Muscle of leg (tissue), 3 donors: ENCODE measurements at regions not wholly inside any gene's neighbourhood (a gene's known extent, or its start where the extent isn't known, plus 50 kb on each side); places are given as distances from the start of the nearest gene placed in this dataset.

Experiments used
- DNase-seq: peaks from one replicate; pipeline ENCODE4 v3.0.0; 2013
- H3K27ac ChIP-seq: one replicate; pipeline ENCODE4 v1.5.1; 2013; ENCODE audit warnings: mild to moderate bottlenecking, low read length, control low read depth
- H3K27me3 ChIP-seq: one replicate; pipeline ENCODE4 v1.6.1; 2013; ENCODE audit warnings: low read length; ENCODE audit not compliant: control insufficient read depth, insufficient read depth
- H3K36me3 ChIP-seq: one replicate; pipeline ENCODE4 v1.6.1; 2013; ENCODE audit warnings: low read length; ENCODE audit not compliant: control insufficient read depth, insufficient read depth
- H3K4me1 ChIP-seq: one replicate; pipeline ENCODE4 v1.6.1; 2013; ENCODE audit warnings: low read length; ENCODE audit not compliant: control insufficient read depth, insufficient read depth
- H3K4me3 ChIP-seq: one replicate; pipeline ENCODE4 v1.5.1; 2013; ENCODE audit warnings: low read length, control low read depth
- H3K9me3 ChIP-seq: replicated peaks from 2 replicates; pipeline ENCODE4 v1.6.1; 2013; ENCODE audit warnings: low read depth, low read length; ENCODE audit not compliant: control insufficient read depth
- WGBS: methylation state at CpG from one replicate; pipeline ENCODE4 v1.1.5; 2013; ENCODE audit warnings: missing lambda C conversion rate; ENCODE audit not compliant: insufficient coverage; 5-methylcytosine and 5-hydroxymethylcytosine counted together

DNA sequence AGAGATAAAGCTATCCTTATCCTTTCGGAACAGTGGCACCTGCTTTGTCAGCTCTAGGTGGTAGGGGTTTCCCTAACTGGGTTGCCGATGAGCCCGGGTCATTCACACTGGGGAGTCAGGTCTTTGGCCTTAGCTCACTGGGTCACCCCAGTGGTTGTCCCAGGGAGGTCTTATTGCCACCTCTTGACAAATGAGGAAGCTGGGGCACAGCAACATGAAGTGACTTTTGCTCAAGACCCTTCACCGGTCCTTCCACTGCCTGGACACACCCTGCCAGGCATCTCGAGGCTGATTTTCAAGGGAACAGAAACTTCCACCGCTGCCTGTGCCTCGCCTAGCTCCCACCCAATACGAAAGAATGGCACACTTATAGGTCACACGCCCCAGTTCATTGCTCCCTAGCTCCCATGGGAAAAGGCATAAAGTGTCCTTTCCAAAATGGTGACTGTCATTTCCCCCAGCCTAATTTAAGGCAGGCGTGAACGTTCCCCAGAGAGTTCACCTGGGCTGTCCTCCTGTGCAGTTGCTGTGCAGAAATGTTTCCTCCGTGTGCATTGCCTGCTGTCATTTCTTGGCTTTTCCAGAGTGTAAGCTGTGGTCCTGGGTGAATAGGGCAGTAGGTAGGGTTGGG lies 156.1 kb upstream of the CCND2 start:
- DNase-seq, result no peak
- WGBS, result 67% methylated on average over 12 of the region's 12 CpGs
- Histone ChIP-seq H3K4me1 (peaks cover 73% of the 10 kb centered on the region), H3K27me3 (no peaks in the 10 kb centered on the region), H3K36me3 (no peaks in the 10 kb centered on the region), H3K9me3 (no peaks in the 10 kb centered on the region), H3K27ac (peak overlapping the region; percentile 80), H3K4me3 (no peak overlapping the region)

DNA sequence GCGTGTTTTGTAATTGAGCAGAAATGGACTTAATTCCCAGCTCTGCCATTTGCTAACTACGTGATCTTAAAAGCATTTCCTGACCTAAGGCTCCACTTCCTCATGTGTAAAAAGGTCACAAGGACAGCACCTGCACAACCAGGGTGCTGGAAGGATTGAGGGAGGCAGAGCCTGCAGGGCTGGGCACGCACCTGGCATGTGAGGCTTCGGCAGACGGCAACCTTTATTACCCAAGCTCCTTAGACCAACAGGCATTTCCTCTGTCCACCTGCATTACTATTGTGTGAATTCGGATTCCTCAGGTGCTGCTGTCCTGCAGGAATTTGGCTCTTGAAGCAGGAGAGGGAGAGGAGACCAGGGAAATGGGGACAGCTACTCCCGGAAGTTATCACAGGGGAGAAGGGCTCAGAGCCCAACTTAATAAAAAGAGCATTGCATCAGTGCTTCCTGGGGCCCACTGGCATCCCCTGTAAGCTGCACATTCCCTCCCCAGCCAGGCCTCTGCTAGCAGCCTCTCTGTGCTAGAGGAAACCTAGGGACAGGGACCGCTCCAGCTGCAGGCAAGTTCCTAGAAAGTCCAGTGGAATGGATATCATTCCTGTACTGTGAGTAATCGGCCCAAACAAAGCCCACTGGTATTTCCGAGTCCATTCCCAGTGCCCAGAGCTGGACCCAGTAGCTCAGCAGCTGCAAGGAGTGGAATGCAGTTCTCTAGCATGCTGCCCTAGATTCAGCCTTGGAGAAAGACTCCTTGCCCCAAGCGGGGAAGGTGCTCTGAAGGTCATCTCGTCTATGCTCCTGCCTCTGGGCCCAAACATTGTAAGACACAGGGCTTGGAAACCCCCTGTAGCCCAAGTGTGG lies 157.1 kb upstream of the CCND2 start:
- no peak overlapping the region for H3K4me3 ChIP-seq
- peak; percentile 90 for DNase-seq
- H3K4me1 ChIP-seq, result peaks cover 77% of the 10 kb centered on the region
- 33% methylated on average over 7 of the region's 12 CpGs for WGBS
- no peaks in the 10 kb centered on the region for H3K27me3 ChIP-seq
- H3K27ac ChIP-seq, result peak overlapping the region; percentile 80
- H3K9me3 ChIP-seq, result no peaks in the 10 kb centered on the region
- H3K36me3 ChIP-seq, result no peaks in the 10 kb centered on the region

DNA sequence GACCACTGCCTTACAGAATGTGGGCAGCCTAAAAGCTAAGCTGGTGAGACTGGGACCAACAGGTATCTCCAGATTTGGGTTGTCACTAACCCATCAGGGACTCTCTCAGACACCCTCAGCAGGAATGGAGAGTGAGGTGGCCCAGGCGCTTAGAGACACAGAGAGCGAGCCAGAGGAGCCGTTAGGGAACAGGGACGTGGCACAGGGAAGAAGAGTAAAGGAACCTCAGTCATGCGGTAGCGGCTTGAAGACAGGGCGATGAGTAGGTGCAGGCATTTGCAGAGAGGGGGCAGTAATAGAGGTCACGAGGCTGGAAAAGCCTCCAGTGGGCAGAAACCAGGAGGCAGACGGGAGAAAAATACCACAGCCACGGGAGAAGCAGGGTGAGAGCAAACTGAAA lies 158.0 kb upstream of the CCND2 start:
- WGBS, result 55% methylated on average over 10 of the region's 10 CpGs

DNA sequence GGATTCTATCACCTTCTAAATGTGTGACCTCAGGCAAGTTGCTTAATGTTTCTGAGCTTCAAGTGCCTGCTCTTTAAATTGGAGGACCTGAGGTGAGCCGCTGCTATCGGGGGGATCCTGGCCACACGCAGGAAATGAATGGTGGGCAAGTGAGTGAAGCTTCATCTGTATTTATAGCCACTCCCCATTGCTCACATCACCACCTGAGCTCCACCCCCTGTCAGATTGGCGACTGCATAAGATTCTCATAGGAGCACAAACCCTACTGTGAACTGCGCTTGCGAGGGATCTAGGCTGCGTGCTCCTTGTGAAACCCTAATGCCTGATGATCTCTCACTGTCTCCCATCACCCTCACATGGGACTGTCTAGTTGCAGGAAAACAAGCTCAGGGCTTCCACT lies 158.6 kb upstream of the CCND2 start:
- H3K27me3 ChIP-seq, result peaks cover 3% of the 10 kb centered on the region
- no peaks in the 10 kb centered on the region for H3K9me3 ChIP-seq
- WGBS, result 76% methylated on average over 3 of the region's 7 CpGs
- H3K4me1 ChIP-seq, result peaks cover 77% of the 10 kb centered on the region
- DNase-seq, result no peak
- no peak overlapping the region for H3K4me3 ChIP-seq
- no peaks in the 10 kb centered on the region for H3K36me3 ChIP-seq
- peak overlapping the region; percentile 30 for H3K27ac ChIP-seq

More for the DNA sequence above, 158.0 kb upstream of the CCND2 start:
- Histone ChIP-seq H3K9me3 (no peaks in the 10 kb centered on the region), H3K27ac (peak overlapping the region; percentile 73), H3K36me3 (no peaks in the 10 kb centered on the region), H3K4me1 (peaks cover 81% of the 10 kb centered on the region), H3K27me3 (peaks cover 3% of the 10 kb centered on the region), H3K4me3 (no peak overlapping the region)
- no peak for DNase-seq

DNA sequence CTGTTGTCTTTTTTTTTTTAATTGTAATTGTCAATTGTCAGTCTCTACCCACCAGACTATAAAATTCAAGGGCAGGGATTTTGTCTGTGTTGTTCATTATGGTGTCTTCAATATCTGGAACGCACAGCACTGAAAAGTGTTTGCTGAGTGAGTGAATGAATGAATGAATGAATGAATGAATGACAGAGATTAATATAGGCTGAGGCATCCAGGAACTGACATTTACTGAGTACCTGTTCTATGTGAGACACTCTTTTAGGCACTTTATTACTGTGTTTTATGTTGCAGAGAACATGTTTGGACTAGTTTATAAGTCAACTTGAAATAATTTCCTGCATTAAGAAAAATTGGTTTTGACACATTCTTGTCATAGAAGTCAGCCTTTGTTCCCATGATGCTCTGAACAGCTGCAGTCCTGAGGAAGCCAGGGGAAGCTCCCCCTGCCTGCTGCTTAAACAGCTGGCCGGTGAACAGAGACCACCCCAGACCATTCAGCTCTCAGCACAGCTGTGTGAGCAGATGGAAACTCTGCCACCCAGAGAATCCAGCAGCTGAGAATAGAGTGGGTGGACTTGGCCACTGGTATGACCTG lies 160.7 kb upstream of the CCND2 start:
- H3K27ac ChIP-seq, result peak overlapping the region; percentile 67
- peak; percentile 92 for DNase-seq
- no peaks in the 10 kb centered on the region for H3K36me3 ChIP-seq
- no peak overlapping the region for H3K4me3 ChIP-seq
- WGBS, result 35% methylated on average over 2 of the region's 2 CpGs
- H3K9me3 ChIP-seq, result no peaks in the 10 kb centered on the region
- peaks cover 3% of the 10 kb centered on the region for H3K27me3 ChIP-seq
- peaks cover 57% of the 10 kb centered on the region for H3K4me1 ChIP-seq

- 40% methylated on average over 1 of the region's 7 CpGs for WGBS
- Histone ChIP-seq H3K9me3 (no peaks in the 10 kb centered on the region), H3K36me3 (no peaks in the 10 kb centered on the region), H3K4me3 (no peak overlapping the region), H3K4me1 (peaks cover 52% of the 10 kb centered on the region), H3K27ac (no peak overlapping the region), H3K27me3 (peaks cover 3% of the 10 kb centered on the region)
- DNase-seq, result no peak
These were observed 161.3 kb upstream of the CCND2 start for GRCh38 chr12:4112290-4112689.

DNA sequence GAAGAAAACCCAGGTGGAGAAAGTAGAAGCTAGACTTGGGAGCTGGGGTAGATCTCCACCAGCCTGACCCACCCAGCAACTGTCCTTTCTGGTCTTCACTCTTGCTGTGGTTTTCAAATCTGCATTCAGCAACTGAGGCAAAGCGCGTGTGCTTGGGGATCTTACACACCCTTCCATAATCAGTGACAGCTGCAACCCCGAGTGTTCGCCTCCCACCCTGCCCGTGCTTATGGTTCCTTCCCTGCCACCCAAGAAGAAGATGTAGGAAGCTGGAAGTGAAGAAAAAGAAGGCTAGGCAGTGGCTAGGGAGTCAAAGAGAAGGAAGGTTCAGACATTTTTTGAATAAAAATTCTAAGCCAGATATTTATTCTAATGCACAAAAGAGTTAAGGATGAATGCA lies 162.6 kb upstream of the CCND2 start:
- H3K9me3 ChIP-seq, result no peaks in the 10 kb centered on the region
- no peaks in the 10 kb centered on the region for H3K36me3 ChIP-seq
- H3K4me1 ChIP-seq, result peaks cover 39% of the 10 kb centered on the region
- no peak overlapping the region for H3K27ac ChIP-seq
- no peak for DNase-seq
- no peak overlapping the region for H3K4me3 ChIP-seq
- WGBS, result 67% methylated on average over 2 of the region's 5 CpGs
- H3K27me3 ChIP-seq, result peaks cover 3% of the 10 kb centered on the region

DNA sequence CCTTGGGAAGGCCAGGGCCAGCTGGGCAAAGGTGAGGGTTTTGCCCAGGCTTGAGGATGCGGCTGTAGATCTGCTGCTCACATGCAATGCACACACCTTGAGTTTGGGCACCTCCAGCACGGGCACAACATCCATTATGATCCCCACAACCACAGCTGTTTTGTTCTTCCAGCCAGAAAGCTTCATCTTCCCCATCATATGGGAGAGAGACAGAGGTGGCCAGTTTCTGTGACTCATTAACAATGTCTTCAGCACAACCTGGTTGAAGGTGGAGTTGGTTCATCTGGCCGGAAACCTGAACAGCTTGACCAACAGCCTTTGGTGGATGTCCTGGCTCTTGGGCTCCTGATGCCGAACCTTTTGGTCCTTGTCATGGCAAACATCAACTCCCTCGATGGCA lies 163.7 kb upstream of the CCND2 start:
- H3K27me3 ChIP-seq, result peaks cover 3% of the 10 kb centered on the region

GRCh38 chr12:4108803-4109345 lies 164.7 kb upstream of the CCND2 start:
- Histone ChIP-seq H3K36me3 (no peaks in the 10 kb centered on the region), H3K27me3 (peaks cover 3% of the 10 kb centered on the region), H3K4me3 (no peak overlapping the region), H3K4me1 (peaks cover 27% of the 10 kb centered on the region), H3K9me3 (no peaks in the 10 kb centered on the region), H3K27ac (no peak overlapping the region)
- WGBS, result no CpG with 5 or more reads among the region's 5 CpGs
- DNase-seq, result no peak

More for the DNA sequence above, 163.7 kb upstream of the CCND2 start:
- DNase-seq, result no peak
- H3K4me3 ChIP-seq, result no peak overlapping the region
- WGBS, result 84% methylated on average over 3 of the region's 5 CpGs
- H3K9me3 ChIP-seq, result no peaks in the 10 kb centered on the region
- H3K4me1 ChIP-seq, result peaks cover 29% of the 10 kb centered on the region
- no peaks in the 10 kb centered on the region for H3K36me3 ChIP-seq
- no peak overlapping the region for H3K27ac ChIP-seq
